ENCODE measurements at regions not wholly inside any gene's neighbourhood (a gene's known extent, or its start where the extent isn't known, plus 50 kb on each side); places are given as distances from the start of the nearest gene placed in this dataset.

DNA sequence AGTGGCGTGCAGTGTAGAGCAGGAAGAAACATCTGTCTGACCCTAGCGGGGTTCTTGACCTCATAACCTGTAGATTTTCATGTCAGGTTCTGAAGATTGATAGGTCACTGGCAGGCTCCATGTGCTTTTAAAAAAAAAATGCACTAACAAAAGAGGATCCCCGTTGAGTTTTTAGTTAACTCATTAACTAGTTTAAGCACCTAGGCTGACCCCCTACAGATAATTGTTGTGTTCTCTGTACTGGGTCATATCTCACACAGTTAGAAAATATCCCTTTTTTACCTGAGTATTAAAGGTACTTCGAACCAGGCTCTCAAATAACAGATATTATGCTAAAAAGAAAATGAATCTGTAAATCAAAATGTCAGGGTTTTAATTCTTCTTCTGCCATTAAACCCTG, 676.6 kb downstream of the CDH11 start:
- TF ChIP-seq, protein P1, sequence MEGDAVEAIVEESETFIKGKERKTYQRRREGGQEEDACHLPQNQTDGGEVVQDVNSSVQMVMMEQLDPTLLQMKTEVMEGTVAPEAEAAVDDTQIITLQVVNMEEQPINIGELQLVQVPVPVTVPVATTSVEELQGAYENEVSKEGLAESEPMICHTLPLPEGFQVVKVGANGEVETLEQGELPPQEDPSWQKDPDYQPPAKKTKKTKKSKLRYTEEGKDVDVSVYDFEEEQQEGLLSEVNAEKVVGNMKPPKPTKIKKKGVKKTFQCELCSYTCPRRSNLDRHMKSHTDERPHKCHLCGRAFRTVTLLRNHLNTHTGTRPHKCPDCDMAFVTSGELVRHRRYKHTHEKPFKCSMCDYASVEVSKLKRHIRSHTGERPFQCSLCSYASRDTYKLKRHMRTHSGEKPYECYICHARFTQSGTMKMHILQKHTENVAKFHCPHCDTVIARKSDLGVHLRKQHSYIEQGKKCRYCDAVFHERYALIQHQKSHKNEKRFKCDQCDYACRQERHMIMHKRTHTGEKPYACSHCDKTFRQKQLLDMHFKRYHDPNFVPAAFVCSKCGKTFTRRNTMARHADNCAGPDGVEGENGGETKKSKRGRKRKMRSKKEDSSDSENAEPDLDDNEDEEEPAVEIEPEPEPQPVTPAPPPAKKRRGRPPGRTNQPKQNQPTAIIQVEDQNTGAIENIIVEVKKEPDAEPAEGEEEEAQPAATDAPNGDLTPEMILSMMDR (conservative IDR thresholded peaks at IDR 0.05), result no peak
- TF ChIP-seq ZFX (IDR thresholded peaks at IDR 0.05), result no peak

Data from C4-2B (cell line).